ENCODE measurements at regions not wholly inside any gene's neighbourhood (a gene's known extent, or its start where the extent isn't known, plus 50 kb on each side); places are given as distances from the start of the nearest gene placed in this dataset.

GRCh38 chr2:49640630-49641029 is 486.3 kb upstream of the FSHR start:
- no peak overlapping the region for H3K4me3 ChIP-seq (replicated peaks in 1 of 3; ENCODE audit: low read depth in 2 of 3, low read length in 3 of 3)
- H2AFZ ChIP-seq (ENCODE audit: insufficient read depth, low read depth, low read length, poor library complexity, severe bottlenecking), result no peak overlapping the region
- H4K20me1 ChIP-seq (ENCODE audit: insufficient read depth, low read length), result no peaks in the 10 kb centered on the region
- H3K27ac ChIP-seq (ENCODE audit: low read depth in 1 of 2, low read length in 2 of 2), result no peak overlapping the region
- H3K4me1 ChIP-seq (ENCODE audit: control insufficient read depth in 1 of 2, insufficient read depth in 2 of 2, low read length in 2 of 2), result no peaks in the 10 kb centered on the region
- DNase-seq, result no peak
- peaks cover 0 to 2% (median 0%) of the 10 kb centered on the region in 7 donors for H3K9me3 Mint-ChIP-seq
- no peaks in the 10 kb centered on the region for H3K4me1 Mint-ChIP-seq
- H3K9me3 ChIP-seq (replicated peaks in 1 of 2; ENCODE audit: control insufficient read depth in 1 of 2, insufficient read depth in 1 of 2, low read length in 2 of 2), result no peaks in the 10 kb centered on the region
- H3K27me3 Mint-ChIP-seq (ENCODE audit: low read depth in 3 of 3), result no peaks in the 10 kb centered on the region
- H3K9ac ChIP-seq (ENCODE audit: insufficient read depth, low read length, poor library complexity, severe bottlenecking), result no peak overlapping the region
- TF ChIP-seq CTCF (IDR thresholded peaks at IDR 0.05), result no peak
- H3K4me3 Mint-ChIP-seq, result no peak overlapping the region
- H3K27me3 ChIP-seq (ENCODE audit: control insufficient read depth in 2 of 2, insufficient read depth in 2 of 2, low read length in 2 of 2), result no peaks in the 10 kb centered on the region
- no peaks in the 10 kb centered on the region for H3K36me3 Mint-ChIP-seq
- H3K36me3 ChIP-seq (replicated peaks in 1 of 2; ENCODE audit: control insufficient read depth in 1 of 2, insufficient read depth in 2 of 2, low read length in 2 of 2), result no peaks in the 10 kb centered on the region
- WGBS (ENCODE audit: insufficient coverage), result no CpG with 5 or more reads among the region's 1 CpG
- no peak overlapping the region for H3K4me2 ChIP-seq (replicated peaks; ENCODE audit: extremely low read depth, low read length, poor library complexity, severe bottlenecking)
- intact Hi-C loops (cut with micrococcal nuclease), result no loop called here
- no peaks in the 10 kb centered on the region for H3K79me2 ChIP-seq (ENCODE audit: insufficient read depth, low read length)
- no peak overlapping the region for H3K27ac Mint-ChIP-seq

GRCh38 chr2:49621016-49621415 is 466.7 kb upstream of the FSHR start:
- intact Hi-C loops (cut with micrococcal nuclease), result no loop called here
- Histone ChIP-seq H3K4me1 (ENCODE audit: control insufficient read depth in 1 of 2, insufficient read depth in 2 of 2, low read length in 2 of 2) (no peaks in the 10 kb centered on the region), H3K36me3 (replicated peaks in 1 of 2; ENCODE audit: control insufficient read depth in 1 of 2, insufficient read depth in 2 of 2, low read length in 2 of 2) (no peaks in the 10 kb centered on the region), H3K4me3 (replicated peaks in 1 of 3; ENCODE audit: low read depth in 2 of 3, low read length in 3 of 3) (no peak overlapping the region), H3K27me3 (ENCODE audit: control insufficient read depth in 2 of 2, insufficient read depth in 2 of 2, low read length in 2 of 2) (no peaks in the 10 kb centered on the region), H3K9me3 (replicated peaks in 1 of 2; ENCODE audit: control insufficient read depth in 1 of 2, insufficient read depth in 1 of 2, low read length in 2 of 2) (no peaks in the 10 kb centered on the region), H2AFZ (ENCODE audit: insufficient read depth, low read depth, low read length, poor library complexity, severe bottlenecking) (no peak overlapping the region), H3K4me2 (replicated peaks; ENCODE audit: extremely low read depth, low read length, poor library complexity, severe bottlenecking) (no peak overlapping the region), H3K9ac (ENCODE audit: insufficient read depth, low read length, poor library complexity, severe bottlenecking) (no peak overlapping the region), H4K20me1 (ENCODE audit: insufficient read depth, low read length) (no peaks in the 10 kb centered on the region), H3K27ac (ENCODE audit: low read depth in 1 of 2, low read length in 2 of 2) (no peak overlapping the region), H3K79me2 (ENCODE audit: insufficient read depth, low read length) (no peaks in the 10 kb centered on the region)
- H3K27ac Mint-ChIP-seq, result no peak overlapping the region
- no peaks in the 10 kb centered on the region for H3K4me1 Mint-ChIP-seq
- no peaks in the 10 kb centered on the region for H3K9me3 Mint-ChIP-seq
- H3K36me3 Mint-ChIP-seq, result no peaks in the 10 kb centered on the region
- TF ChIP-seq CTCF (IDR thresholded peaks at IDR 0.05), result no peak
- H3K27me3 Mint-ChIP-seq (ENCODE audit: low read depth in 3 of 3), result peaks cover 0 to 3% (median 0%) of the 10 kb centered on the region in 3 donors
- DNase-seq, result no peak
- no peak overlapping the region for H3K4me3 Mint-ChIP-seq
- no CpG with 5 or more reads among the region's 2 CpGs for WGBS (ENCODE audit: insufficient coverage)

Data from CD14-positive monocyte (primary cell).